HG02642 (cell line): ENCODE measurements at regions not wholly inside any gene's neighbourhood (a gene's known extent, or its start where the extent isn't known, plus 50 kb on each side); places are given as distances from the start of the nearest gene placed in this dataset.

ENCODE experiments used
- ATAC-seq: cut with Tn5 transposase; IDR thresholded peaks from one replicate; pipeline ENCODE4 v1.9.1; 2021; ENCODE audit warnings: mild to moderate bottlenecking; ENCODE audit not compliant: unreplicated experiment, poor library complexity

- ATAC-seq: no peak
These were observed 341.8 kb downstream of the FSCB start for GRCh38 chr14:44165286-44165685.

- ATAC-seq: no peak
These were observed 343.1 kb downstream of the FSCB start for GRCh38 chr14:44163946-44164345.

- no peak for ATAC-seq
These were observed 344.9 kb downstream of the FSCB start for GRCh38 chr14:44162197-44162596.

- no peak for ATAC-seq
These were observed 352.2 kb downstream of the FSCB start for GRCh38 chr14:44154874-44155273.

GRCh38 chr14:44154446-44154845 is 352.6 kb downstream of the FSCB start:
- ATAC-seq: no peak

GRCh38 chr14:44151130-44151820 is 355.8 kb downstream of the FSCB start:
- no peak for ATAC-seq

- peak; percentile 77 for ATAC-seq
These were observed 357.5 kb downstream of the FSCB start for GRCh38 chr14:44149597-44149996.

- no peak for ATAC-seq
These were observed 365.1 kb downstream of the FSCB start for GRCh38 chr14:44142006-44142405.

- peak; percentile 69 for ATAC-seq
These were observed 371.1 kb downstream of the FSCB start for GRCh38 chr14:44135972-44136371.

GRCh38 chr14:44131861-44132260 is 375.2 kb downstream of the FSCB start:
- ATAC-seq: no peak

- ATAC-seq: peak; percentile 52
These were observed 393.0 kb downstream of the FSCB start for GRCh38 chr14:44113769-44114730.

GRCh38 chr14:44112774-44113460 is 394.2 kb downstream of the FSCB start:
- peak; percentile 28 for ATAC-seq

GRCh38 chr14:44109036-44109435 is 398.0 kb downstream of the FSCB start:
- ATAC-seq: no peak

GRCh38 chr14:44108601-44109000 is 398.5 kb downstream of the FSCB start:
- ATAC-seq: no peak

- ATAC-seq: no peak
These were observed 399.9 kb downstream of the FSCB start for GRCh38 chr14:44107156-44107555.

- ATAC-seq: no peak
These were observed 407.2 kb downstream of the FSCB start for GRCh38 chr14:44099743-44100488.

- no peak for ATAC-seq
These were observed 425.9 kb downstream of the FSCB start for GRCh38 chr14:44081146-44081545.

- no peak for ATAC-seq
These were observed 437.0 kb downstream of the FSCB start for GRCh38 chr14:44070046-44070445.

GRCh38 chr14:44053422-44053821 is 453.7 kb downstream of the FSCB start:
- ATAC-seq: no peak

- ATAC-seq: peak; percentile 64
These were observed 465.4 kb downstream of the FSCB start for GRCh38 chr14:44041700-44042099.
